GM18909 (cell line): ENCODE measurements at regions not wholly inside any gene's neighbourhood (a gene's known extent, or its start where the extent isn't known, plus 50 kb on each side); places are given as distances from the start of the nearest gene placed in this dataset.

Source experiments
- ATAC-seq: cut with Tn5 transposase; IDR thresholded peaks from one replicate; pipeline ENCODE4 v1.9.1; 2021; ENCODE audit warnings: mild to moderate bottlenecking; ENCODE audit not compliant: unreplicated experiment, poor library complexity

DNA sequence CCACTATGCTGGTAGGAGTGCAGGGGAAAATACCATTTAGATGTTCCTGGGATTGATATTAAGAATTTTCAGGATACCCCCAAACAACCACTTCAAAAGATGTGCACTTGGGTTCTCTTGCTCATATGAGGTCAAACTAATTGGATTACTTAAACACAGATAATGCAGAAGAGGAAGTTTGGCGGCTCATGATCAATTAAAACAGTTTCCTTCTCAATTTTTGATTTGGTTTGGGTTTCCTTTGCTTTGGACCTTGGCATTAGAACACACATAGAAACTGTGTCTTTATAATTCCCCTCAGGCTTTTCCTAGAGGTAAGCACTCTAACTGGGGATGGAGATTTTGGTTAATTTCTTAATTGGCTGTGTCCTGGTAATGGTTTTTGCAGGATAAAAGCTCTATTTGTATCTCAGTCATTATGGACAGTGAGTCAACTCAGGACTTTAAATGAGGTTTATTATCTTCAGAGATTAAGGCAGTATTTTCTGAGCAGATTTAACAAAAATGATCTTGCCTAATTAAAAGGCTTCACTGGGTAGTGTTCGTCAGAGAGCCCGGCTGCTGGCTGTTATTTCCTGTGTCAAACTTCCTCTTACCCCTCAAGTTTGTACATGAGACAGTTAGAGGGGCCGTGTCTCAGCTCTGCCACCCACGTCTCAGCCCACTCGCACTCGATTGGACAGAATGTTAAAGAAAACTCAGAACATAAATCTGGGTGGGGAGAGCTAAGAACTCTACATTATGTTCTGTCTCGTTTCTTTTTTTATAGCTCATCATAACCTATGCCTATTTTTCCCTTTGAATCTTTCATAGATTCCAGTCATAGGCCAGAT lies 50.3 kb upstream of the PREP start:
- peak; percentile 77 for ATAC-seq
